ENCODE measurements at regions not wholly inside any gene's neighbourhood (a gene's known extent, or its start where the extent isn't known, plus 50 kb on each side); places are given as distances from the start of the nearest gene placed in this dataset.

DNA sequence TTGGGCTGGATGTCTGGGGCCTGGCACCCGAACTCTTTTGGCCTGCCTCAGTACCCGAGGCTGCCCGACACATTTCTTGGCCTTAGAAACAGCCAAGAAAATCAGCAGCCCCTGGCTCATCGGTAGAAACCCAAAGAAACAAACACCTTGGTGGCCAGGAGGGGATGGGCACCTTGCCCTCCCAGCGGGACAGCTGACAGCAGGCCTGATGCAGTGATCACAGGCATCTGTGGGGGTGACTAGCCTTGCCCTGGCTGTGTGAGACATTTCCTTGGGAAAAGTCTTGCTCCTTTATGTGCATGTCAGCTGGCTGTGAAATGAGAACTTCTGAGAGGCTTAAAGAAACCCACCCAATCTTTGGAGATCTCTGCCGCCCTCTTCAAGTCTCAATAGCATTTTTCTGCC lies 60.9 kb downstream of the SMIM38 start:
- Histone ChIP-seq H3K27me3 (ENCODE audit: insufficient read depth) (no peaks in the 10 kb centered on the region), H3K27ac (ENCODE audit: low read depth) (no peak overlapping the region), H4K20me1 (replicated peaks; ENCODE audit: insufficient read depth) (no peaks in the 10 kb centered on the region), H3K9me2 (ENCODE audit: insufficient read depth) (peaks cover 6% of the 10 kb centered on the region; the same call in 1 of the 2 replicates), H3F3A (replicated peaks; ENCODE audit: low read depth) (no peaks in the 10 kb centered on the region), H3K4me2 (no peak overlapping the region), H3K79me2 (replicated peaks; ENCODE audit: insufficient read depth) (no peaks in the 10 kb centered on the region), H2AFZ (no peak overlapping the region), H3K4me3 (no peak overlapping the region), H3K36me3 (ENCODE audit: insufficient read depth) (no peaks in the 10 kb centered on the region), H3K4me1 (ENCODE audit: insufficient read depth) (no peaks in the 10 kb centered on the region)
- TF ChIP-seq, protein P1, sequence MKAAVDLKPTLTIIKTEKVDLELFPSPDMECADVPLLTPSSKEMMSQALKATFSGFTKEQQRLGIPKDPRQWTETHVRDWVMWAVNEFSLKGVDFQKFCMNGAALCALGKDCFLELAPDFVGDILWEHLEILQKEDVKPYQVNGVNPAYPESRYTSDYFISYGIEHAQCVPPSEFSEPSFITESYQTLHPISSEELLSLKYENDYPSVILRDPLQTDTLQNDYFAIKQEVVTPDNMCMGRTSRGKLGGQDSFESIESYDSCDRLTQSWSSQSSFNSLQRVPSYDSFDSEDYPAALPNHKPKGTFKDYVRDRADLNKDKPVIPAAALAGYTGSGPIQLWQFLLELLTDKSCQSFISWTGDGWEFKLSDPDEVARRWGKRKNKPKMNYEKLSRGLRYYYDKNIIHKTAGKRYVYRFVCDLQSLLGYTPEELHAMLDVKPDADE (IDR thresholded peaks at IDR 0.05) = no peak
- TF ChIP-seq, protein P2, sequence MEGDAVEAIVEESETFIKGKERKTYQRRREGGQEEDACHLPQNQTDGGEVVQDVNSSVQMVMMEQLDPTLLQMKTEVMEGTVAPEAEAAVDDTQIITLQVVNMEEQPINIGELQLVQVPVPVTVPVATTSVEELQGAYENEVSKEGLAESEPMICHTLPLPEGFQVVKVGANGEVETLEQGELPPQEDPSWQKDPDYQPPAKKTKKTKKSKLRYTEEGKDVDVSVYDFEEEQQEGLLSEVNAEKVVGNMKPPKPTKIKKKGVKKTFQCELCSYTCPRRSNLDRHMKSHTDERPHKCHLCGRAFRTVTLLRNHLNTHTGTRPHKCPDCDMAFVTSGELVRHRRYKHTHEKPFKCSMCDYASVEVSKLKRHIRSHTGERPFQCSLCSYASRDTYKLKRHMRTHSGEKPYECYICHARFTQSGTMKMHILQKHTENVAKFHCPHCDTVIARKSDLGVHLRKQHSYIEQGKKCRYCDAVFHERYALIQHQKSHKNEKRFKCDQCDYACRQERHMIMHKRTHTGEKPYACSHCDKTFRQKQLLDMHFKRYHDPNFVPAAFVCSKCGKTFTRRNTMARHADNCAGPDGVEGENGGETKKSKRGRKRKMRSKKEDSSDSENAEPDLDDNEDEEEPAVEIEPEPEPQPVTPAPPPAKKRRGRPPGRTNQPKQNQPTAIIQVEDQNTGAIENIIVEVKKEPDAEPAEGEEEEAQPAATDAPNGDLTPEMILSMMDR (conservative IDR thresholded peaks at IDR 0.05; ENCODE audit: low read depth in 2 of 2) = no peak
- TF ChIP-seq CREB1 (CRISPR knock-in tag; IDR thresholded peaks at IDR 0.05; ENCODE audit: low read depth) (no peak), EZH2phosphoT487 (IDR thresholded peaks at IDR 0.05; ENCODE audit: unreplicated experiment) (no peak), POLR2AphosphoS5 (IDR thresholded peaks at IDR 0.05; ENCODE audit: low read depth) (no peak), JUNB (IDR thresholded peaks at IDR 0.05; ENCODE audit: unreplicated experiment) (no peak), NANOG (IDR thresholded peaks at IDR 0.05; ENCODE audit: borderline replicate concordance) (no peak)
- TF ChIP-seq, protein P3, sequence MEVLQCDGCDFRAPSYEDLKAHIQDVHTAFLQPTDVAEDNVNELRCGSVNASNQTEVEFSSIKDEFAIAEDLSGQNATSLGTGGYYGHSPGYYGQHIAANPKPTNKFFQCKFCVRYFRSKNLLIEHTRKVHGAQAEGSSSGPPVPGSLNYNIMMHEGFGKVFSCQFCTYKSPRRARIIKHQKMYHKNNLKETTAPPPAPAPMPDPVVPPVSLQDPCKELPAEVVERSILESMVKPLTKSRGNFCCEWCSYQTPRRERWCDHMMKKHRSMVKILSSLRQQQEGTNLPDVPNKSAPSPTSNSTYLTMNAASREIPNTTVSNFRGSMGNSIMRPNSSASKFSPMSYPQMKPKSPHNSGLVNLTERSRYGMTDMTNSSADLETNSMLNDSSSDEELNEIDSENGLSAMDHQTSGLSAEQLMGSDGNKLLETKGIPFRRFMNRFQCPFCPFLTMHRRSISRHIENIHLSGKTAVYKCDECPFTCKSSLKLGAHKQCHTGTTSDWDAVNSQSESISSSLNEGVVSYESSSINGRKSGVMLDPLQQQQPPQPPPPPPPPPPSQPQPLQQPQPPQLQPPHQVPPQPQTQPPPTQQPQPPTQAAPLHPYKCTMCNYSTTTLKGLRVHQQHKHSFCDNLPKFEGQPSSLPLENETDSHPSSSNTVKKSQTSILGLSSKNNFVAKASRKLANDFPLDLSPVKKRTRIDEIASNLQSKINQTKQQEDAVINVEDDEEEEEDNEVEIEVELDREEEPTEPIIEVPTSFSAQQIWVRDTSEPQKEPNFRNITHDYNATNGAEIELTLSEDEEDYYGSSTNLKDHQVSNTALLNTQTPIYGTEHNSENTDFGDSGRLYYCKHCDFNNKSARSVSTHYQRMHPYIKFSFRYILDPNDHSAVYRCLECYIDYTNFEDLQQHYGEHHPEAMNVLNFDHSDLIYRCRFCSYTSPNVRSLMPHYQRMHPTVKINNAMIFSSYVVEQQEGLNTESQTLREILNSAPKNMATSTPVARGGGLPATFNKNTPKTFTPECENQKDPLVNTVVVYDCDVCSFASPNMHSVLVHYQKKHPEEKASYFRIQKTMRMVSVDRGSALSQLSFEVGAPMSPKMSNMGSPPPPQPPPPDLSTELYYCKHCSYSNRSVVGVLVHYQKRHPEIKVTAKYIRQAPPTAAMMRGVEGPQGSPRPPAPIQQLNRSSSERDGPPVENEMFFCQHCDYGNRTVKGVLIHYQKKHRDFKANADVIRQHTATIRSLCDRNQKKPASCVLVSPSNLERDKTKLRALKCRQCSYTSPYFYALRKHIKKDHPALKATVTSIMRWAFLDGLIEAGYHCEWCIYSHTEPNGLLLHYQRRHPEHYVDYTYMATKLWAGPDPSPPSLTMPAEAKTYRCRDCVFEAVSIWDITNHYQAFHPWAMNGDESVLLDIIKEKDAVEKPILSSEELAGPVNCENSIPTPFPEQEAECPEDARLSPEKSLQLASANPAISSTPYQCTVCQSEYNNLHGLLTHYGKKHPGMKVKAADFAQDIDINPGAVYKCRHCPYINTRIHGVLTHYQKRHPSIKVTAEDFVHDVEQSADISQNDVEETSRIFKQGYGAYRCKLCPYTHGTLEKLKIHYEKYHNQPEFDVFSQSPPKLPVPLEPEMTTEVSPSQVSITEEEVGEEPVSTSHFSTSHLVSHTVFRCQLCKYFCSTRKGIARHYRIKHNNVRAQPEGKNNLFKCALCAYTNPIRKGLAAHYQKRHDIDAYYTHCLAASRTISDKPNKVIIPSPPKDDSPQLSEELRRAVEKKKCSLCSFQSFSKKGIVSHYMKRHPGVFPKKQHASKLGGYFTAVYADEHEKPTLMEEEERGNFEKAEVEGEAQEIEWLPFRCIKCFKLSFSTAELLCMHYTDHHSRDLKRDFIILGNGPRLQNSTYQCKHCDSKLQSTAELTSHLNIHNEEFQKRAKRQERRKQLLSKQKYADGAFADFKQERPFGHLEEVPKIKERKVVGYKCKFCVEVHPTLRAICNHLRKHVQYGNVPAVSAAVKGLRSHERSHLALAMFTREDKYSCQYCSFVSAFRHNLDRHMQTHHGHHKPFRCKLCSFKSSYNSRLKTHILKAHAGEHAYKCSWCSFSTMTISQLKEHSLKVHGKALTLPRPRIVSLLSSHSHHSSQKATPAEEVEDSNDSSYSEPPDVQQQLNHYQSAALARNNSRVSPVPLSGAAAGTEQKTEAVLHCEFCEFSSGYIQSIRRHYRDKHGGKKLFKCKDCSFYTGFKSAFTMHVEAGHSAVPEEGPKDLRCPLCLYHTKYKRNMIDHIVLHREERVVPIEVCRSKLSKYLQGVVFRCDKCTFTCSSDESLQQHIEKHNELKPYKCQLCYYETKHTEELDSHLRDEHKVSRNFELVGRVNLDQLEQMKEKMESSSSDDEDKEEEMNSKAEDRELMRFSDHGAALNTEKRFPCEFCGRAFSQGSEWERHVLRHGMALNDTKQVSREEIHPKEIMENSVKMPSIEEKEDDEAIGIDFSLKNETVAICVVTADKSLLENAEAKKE (CRISPR knock-in tag; IDR thresholded peaks at IDR 0.05) = no peak
- Mint-ChIP-seq H3K27ac (no peak overlapping the region), H3K27me3 (ENCODE audit: insufficient read depth, low read depth, poor library complexity) (peaks cover 10% of the 10 kb centered on the region), H3K4me3 (no peak overlapping the region), H3K36me3 (ENCODE audit: low read depth) (no peaks in the 10 kb centered on the region), H3K9me3 (no peaks in the 10 kb centered on the region; the same call in 2 of the 3 replicates), H3K4me1 (peaks cover 7% of the 10 kb centered on the region)
- ATAC-seq (no peak), DNase-seq (ENCODE audit: low spot score) (no peak)

Measured in GM23338 (cell line).